Liver (tissue), 8 donors: ENCODE measurements at regions not wholly inside any gene's neighbourhood (a gene's known extent, or its start where the extent isn't known, plus 50 kb on each side); places are given as distances from the start of the nearest gene placed in this dataset.

Source experiments
- DNase-seq: peaks from one replicate; pipeline ENCODE4 v3.0.0-alpha.2; 2017; ENCODE audit warnings: low spot score
- H3K27ac ChIP-seq, 2 donors: one replicate each; pipeline ENCODE4 v1.7.0; 2013; ENCODE audit warnings: inconsistent platforms in 2 of 2, low read length in 2 of 2, control low read depth in 1 of 2, low read depth in 1 of 2, mild to moderate bottlenecking in 1 of 2
- H3K27me3 ChIP-seq, 4 donors: one replicate each; pipeline versions ENCODE4 v1.6.1 to v1.7.0; 2013; ENCODE audit warnings: low read length in 3 of 4, inconsistent platforms in 1 of 4, mild to moderate bottlenecking in 1 of 4, moderate library complexity in 1 of 4; ENCODE audit not compliant: control insufficient read depth in 4 of 4, insufficient read depth in 4 of 4
- H3K36me3 ChIP-seq, 4 donors: one replicate each; pipeline versions ENCODE4 v1.6.1 to v1.7.0; 2013; ENCODE audit warnings: low read length in 3 of 4, mild to moderate bottlenecking in 3 of 4, low read depth in 1 of 4, moderate library complexity in 1 of 4; ENCODE audit not compliant: control insufficient read depth in 4 of 4, insufficient read depth in 3 of 4
- H3K4me1 ChIP-seq, 4 donors: one replicate each; pipeline versions ENCODE4 v1.6.1 to v1.7.0; 2013; ENCODE audit warnings: low read length in 3 of 4, mild to moderate bottlenecking in 3 of 4, moderate library complexity in 1 of 4; ENCODE audit not compliant: control insufficient read depth in 4 of 4, insufficient read depth in 4 of 4
- H3K4me3 ChIP-seq, 3 donors: one replicate each; pipeline versions ENCODE4 v1.6.1 to v1.7.0; 2013; ENCODE audit warnings: low read length in 3 of 3, control low read depth in 1 of 3, low read depth in 1 of 3, mild to moderate bottlenecking in 1 of 3
- H3K9ac ChIP-seq, 2 donors: one replicate each; pipeline ENCODE4 v1.7.0; 2013; ENCODE audit warnings: low read length in 2 of 2, mild to moderate bottlenecking in 2 of 2, moderate library complexity in 2 of 2, control low read depth in 1 of 2, low read depth in 1 of 2
- H3K9me3 ChIP-seq, 4 donors: one replicate each; pipeline versions ENCODE4 v1.6.1 to v1.7.0; 2013; ENCODE audit warnings: low read length in 3 of 4; ENCODE audit not compliant: control insufficient read depth in 4 of 4
- ATF3 ChIP-seq: IDR thresholded peaks from 2 replicates; pipeline ENCODE4 v1.6.1; 2016; ENCODE audit warnings: antibody characterized with exemption
- CTCF ChIP-seq: fragments of 150-350 bp; IDR thresholded peaks from 2 replicates; pipeline ENCODE4 v1.5.1; 2017; ENCODE audit warnings: improper control_type of control experiment, low read depth, low read length; ENCODE audit not compliant: missing input control
- EGR1 ChIP-seq, 2 donors: IDR thresholded peaks; 2 replicates each; pipeline ENCODE4 v1.6.1; 2016 to 2018; ENCODE audit warnings: antibody characterized with exemption in 2 of 2, low read depth in 2 of 2
- FOXA1 ChIP-seq: IDR thresholded peaks from 2 replicates; pipeline ENCODE4 v1.6.1; 2016; ENCODE audit warnings: antibody characterized with exemption
- FOXA2 ChIP-seq: IDR thresholded peaks from 2 replicates; pipeline ENCODE4 v1.6.1; 2016; ENCODE audit warnings: antibody characterized with exemption
- GABPA ChIP-seq, 2 donors: IDR thresholded peaks in 1 of 2; conservative IDR thresholded peaks in 1 of 2; 2 replicates each; pipeline ENCODE4 v1.6.1; 2016; ENCODE audit warnings: antibody characterized with exemption in 2 of 2, mild to moderate bottlenecking in 1 of 2, moderate library complexity in 1 of 2
- HNF4A ChIP-seq, 2 donors: conservative IDR thresholded peaks; 2 replicates each; pipeline ENCODE4 v1.6.1; 2016; ENCODE audit warnings: antibody characterized with exemption in 2 of 2, mild to moderate bottlenecking in 2 of 2
- HNF4G ChIP-seq: IDR thresholded peaks from 2 replicates; pipeline ENCODE4 v1.6.1; 2016; ENCODE audit warnings: antibody characterized with exemption
- JUND ChIP-seq, 2 donors: IDR thresholded peaks; 2 replicates each; pipeline ENCODE4 v1.6.1; 2016; ENCODE audit warnings: antibody characterized with exemption in 2 of 2
- MAX ChIP-seq: IDR thresholded peaks from 2 replicates; pipeline ENCODE4 v1.6.1; 2016; ENCODE audit warnings: antibody characterized with exemption
- NR2F2 ChIP-seq: IDR thresholded peaks from 2 replicates; pipeline ENCODE4 v1.6.1; 2016; ENCODE audit warnings: antibody characterized with exemption
- RAD21 ChIP-seq, 2 donors: IDR thresholded peaks; 2 replicates each; pipeline ENCODE4 v1.6.1; 2016; ENCODE audit warnings: antibody characterized with exemption in 2 of 2, mild to moderate bottlenecking in 2 of 2
- REST ChIP-seq: IDR thresholded peaks from 2 replicates; pipeline ENCODE4 v1.6.1; 2016; ENCODE audit warnings: antibody characterized with exemption, mild to moderate bottlenecking
- RXRA ChIP-seq, 2 donors: IDR thresholded peaks; 2 replicates each; pipeline ENCODE4 v1.6.1; 2017 to 2018; ENCODE audit warnings: antibody characterized with exemption in 2 of 2, mild to moderate bottlenecking in 1 of 2
- SP1 ChIP-seq: IDR thresholded peaks from 2 replicates; pipeline ENCODE4 v1.6.1; 2018; ENCODE audit warnings: antibody characterized with exemption, mild to moderate bottlenecking
- TAF1 ChIP-seq: conservative IDR thresholded peaks from 2 replicates; pipeline ENCODE4 v1.6.1; 2016; ENCODE audit warnings: antibody characterized with exemption, mild to moderate bottlenecking
- YY1 ChIP-seq: IDR thresholded peaks from 2 replicates; pipeline ENCODE4 v1.6.1; 2016; ENCODE audit warnings: antibody characterized with exemption, mild to moderate bottlenecking
- ZBTB33 ChIP-seq: IDR thresholded peaks from 2 replicates; pipeline ENCODE4 v1.6.1; 2016; ENCODE audit warnings: antibody characterized with exemption
- WGBS: extraction: QIAGEN DNeasy Blood & Tissue Kit; methylation state at CpG from one replicate; pipeline ENCODE4 v1.1.7; 2013; 5-methylcytosine and 5-hydroxymethylcytosine counted together
- donor health status: healthy.
- donor health status: healthy.
- donor health status: healthy.
- donor health status: healthy.
- donor health status: healthy.

GRCh38 chr9:7370381-7370780 lies 429.2 kb downstream of the DMAC1 start:
- 63% methylated on average over 2 of the region's 2 CpGs for WGBS
- Histone ChIP-seq H3K9ac (no peak overlapping the region), H3K4me3 (no peak overlapping the region), H3K4me1 (peaks cover 4 to 24% (median 19%) of the 10 kb centered on the region in 4 donors), H3K27ac (no peak overlapping the region), H3K9me3 (no peaks in the 10 kb centered on the region), H3K36me3 (no peaks in the 10 kb centered on the region), H3K27me3 (no peaks in the 10 kb centered on the region)
- TF ChIP-seq REST: peak; percentile 84
- no peak for TF ChIP-seq CTCF
- no peak for DNase-seq

GRCh38 chr9:7369384-7369821 lies 430.2 kb downstream of the DMAC1 start:
- Histone ChIP-seq H3K36me3 (no peaks in the 10 kb centered on the region), H3K4me3 (no peak overlapping the region), H3K9ac (no peak overlapping the region), H3K4me1 (peaks cover 4 to 28% (median 24%) of the 10 kb centered on the region in 4 donors), H3K27me3 (no peaks in the 10 kb centered on the region), H3K9me3 (no peaks in the 10 kb centered on the region), H3K27ac (peak overlapping the region; percentile 20 to 40)
- TF ChIP-seq MAX (peak; percentile 49), GABPA (IDR thresholded peaks at IDR 0.05 in 1 of 2, conservative IDR thresholded peaks at IDR 0.05 in 1 of 2) (peak in 1 of 2 donors; percentile 12), YY1 (peak; percentile 76), REST (peak; percentile 42), NR2F2 (no peak), ZBTB33 (no peak), FOXA2 (peak; percentile 27), SP1 (peak; percentile 83), HNF4G (no peak), FOXA1 (no peak), RAD21 (IDR thresholded peaks at IDR 0.05) (peak; percentile 6 to 28), ATF3 (peak; percentile 45), HNF4A (conservative IDR thresholded peaks at IDR 0.05) (peak; percentile 85 to 89), EGR1 (IDR thresholded peaks at IDR 0.05; ENCODE audit: low read depth in 2 of 2) (no peak), JUND (IDR thresholded peaks at IDR 0.05) (peak; percentile 47 to 52), TAF1 (peak; percentile 23), RXRA (IDR thresholded peaks at IDR 0.05) (peak; percentile 45 to 73), CTCF (no peak)
- DNase-seq: no peak
- WGBS: 27% methylated on average over 2 of the region's 2 CpGs
